SK-N-SH (cell line): ENCODE measurements at regions not wholly inside any gene's neighbourhood (a gene's known extent, or its start where the extent isn't known, plus 50 kb on each side); places are given as distances from the start of the nearest gene placed in this dataset.

ENCODE experiments used
- MXI1 ChIP-seq: IDR thresholded peaks from 2 replicates; pipeline ENCODE4 v1.6.1; 2012; ENCODE audit warnings: mild to moderate bottlenecking, low read depth, low read length, improper control_type of control experiment
- POLR2AphosphoS5 ChIP-seq: IDR thresholded peaks from 2 replicates; pipeline ENCODE4 v1.6.1; 2012; ENCODE audit warnings: low read depth, low read length
- SIN3A ChIP-seq: IDR thresholded peaks from 2 replicates; pipeline ENCODE4 v1.6.1; 2012; ENCODE audit warnings: low read depth, mild to moderate bottlenecking, low read length, moderate library complexity, borderline replicate concordance
- SMC3 ChIP-seq: IDR thresholded peaks from 2 replicates; pipeline ENCODE4 v1.6.1; 2012; ENCODE audit warnings: low read depth, low read length, improper control_type of control experiment
- TF ChIP-seq, protein P1 (sequence below): fragments of 200-600 bp; sonication (generic); IDR thresholded peaks from 2 replicates; pipeline ENCODE4 v1.6.1; 2017; ENCODE audit warnings: antibody characterized with exemption, mild to moderate bottlenecking, moderate library complexity
- TF ChIP-seq, protein P2 (sequence below): IDR thresholded peaks from 2 replicates; pipeline ENCODE4 v1.4.0; 2012; ENCODE audit warnings: low read depth
- TF ChIP-seq, protein P3 (sequence below): fragments of 150-350 bp; IDR thresholded peaks from 2 replicates; pipeline ENCODE4 v1.6.1; 2016; ENCODE audit warnings: mild to moderate bottlenecking, low read depth, low read length

DNA sequence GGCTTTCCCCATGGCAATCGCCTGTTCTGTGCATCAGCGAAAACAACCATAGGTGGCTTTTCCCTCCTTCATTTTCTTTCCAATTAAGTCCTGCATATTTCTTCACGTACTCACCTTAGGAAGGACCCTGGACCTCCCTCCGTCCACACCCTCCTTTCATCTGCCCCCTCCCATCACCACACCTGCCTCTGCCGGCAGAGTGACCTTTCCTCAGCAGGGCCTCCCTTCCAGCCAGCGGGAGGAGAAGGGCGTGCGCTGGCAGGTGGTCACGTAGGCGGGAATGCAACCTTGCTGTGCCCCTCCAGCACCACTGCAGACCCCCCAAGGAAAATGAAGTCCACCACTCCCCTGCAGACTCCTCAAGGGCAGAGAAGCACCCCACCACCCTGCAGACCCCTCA lies 61.1 kb downstream of the GSX1 start:
- TF ChIP-seq, protein P1, sequence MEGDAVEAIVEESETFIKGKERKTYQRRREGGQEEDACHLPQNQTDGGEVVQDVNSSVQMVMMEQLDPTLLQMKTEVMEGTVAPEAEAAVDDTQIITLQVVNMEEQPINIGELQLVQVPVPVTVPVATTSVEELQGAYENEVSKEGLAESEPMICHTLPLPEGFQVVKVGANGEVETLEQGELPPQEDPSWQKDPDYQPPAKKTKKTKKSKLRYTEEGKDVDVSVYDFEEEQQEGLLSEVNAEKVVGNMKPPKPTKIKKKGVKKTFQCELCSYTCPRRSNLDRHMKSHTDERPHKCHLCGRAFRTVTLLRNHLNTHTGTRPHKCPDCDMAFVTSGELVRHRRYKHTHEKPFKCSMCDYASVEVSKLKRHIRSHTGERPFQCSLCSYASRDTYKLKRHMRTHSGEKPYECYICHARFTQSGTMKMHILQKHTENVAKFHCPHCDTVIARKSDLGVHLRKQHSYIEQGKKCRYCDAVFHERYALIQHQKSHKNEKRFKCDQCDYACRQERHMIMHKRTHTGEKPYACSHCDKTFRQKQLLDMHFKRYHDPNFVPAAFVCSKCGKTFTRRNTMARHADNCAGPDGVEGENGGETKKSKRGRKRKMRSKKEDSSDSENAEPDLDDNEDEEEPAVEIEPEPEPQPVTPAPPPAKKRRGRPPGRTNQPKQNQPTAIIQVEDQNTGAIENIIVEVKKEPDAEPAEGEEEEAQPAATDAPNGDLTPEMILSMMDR, result no peak
- TF ChIP-seq POLR2AphosphoS5 (no peak), SIN3A (no peak), SMC3 (no peak), MXI1 (no peak)
- TF ChIP-seq, protein P2, sequence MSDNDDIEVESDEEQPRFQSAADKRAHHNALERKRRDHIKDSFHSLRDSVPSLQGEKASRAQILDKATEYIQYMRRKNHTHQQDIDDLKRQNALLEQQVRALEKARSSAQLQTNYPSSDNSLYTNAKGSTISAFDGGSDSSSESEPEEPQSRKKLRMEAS, result no peak
- TF ChIP-seq, protein P3, sequence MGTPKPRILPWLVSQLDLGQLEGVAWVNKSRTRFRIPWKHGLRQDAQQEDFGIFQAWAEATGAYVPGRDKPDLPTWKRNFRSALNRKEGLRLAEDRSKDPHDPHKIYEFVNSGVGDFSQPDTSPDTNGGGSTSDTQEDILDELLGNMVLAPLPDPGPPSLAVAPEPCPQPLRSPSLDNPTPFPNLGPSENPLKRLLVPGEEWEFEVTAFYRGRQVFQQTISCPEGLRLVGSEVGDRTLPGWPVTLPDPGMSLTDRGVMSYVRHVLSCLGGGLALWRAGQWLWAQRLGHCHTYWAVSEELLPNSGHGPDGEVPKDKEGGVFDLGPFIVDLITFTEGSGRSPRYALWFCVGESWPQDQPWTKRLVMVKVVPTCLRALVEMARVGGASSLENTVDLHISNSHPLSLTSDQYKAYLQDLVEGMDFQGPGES, result no peak
